ENCODE measurements at regions not wholly inside any gene's neighbourhood (a gene's known extent, or its start where the extent isn't known, plus 50 kb on each side); places are given as distances from the start of the nearest gene placed in this dataset.

- DNase-seq, result no peak
Measured at GRCh38 chr12:128055567-128055966, 211.4 kb upstream of the TMEM132C start.

GRCh38 chr12:128056136-128056801, 210.7 kb upstream of the TMEM132C start:
- no peak for DNase-seq

- DNase-seq, result no peak
Measured at GRCh38 chr12:128057586-128057985, 209.4 kb upstream of the TMEM132C start.

- DNase-seq, result no peak
Measured at GRCh38 chr12:128059621-128060370, 207.2 kb upstream of the TMEM132C start.

- DNase-seq, result no peak
Measured at GRCh38 chr12:128068211-128068610, 198.8 kb upstream of the TMEM132C start.

GRCh38 chr12:128069359-128069997, 197.5 kb upstream of the TMEM132C start:
- peak in 1 of 2 donors; percentile 49 for DNase-seq

- DNase-seq, result no peak
Measured at GRCh38 chr12:128073937-128074336, 193.0 kb upstream of the TMEM132C start.

- DNase-seq, result no peak
Measured at GRCh38 chr12:128075332-128075731, 191.6 kb upstream of the TMEM132C start.

- DNase-seq, result no peak
Measured at GRCh38 chr12:128076188-128076587, 190.8 kb upstream of the TMEM132C start.

- no peak for DNase-seq
Measured at GRCh38 chr12:128077211-128077916, 189.6 kb upstream of the TMEM132C start.

- DNase-seq, result no peak
Measured at GRCh38 chr12:128077917-128078298, 189.1 kb upstream of the TMEM132C start.

- no peak for DNase-seq
Measured at GRCh38 chr12:128078301-128078971, 188.5 kb upstream of the TMEM132C start.

- DNase-seq, result no peak
Measured at GRCh38 chr12:128079446-128079845, 187.5 kb upstream of the TMEM132C start.

GRCh38 chr12:128083132-128083729, 183.7 kb upstream of the TMEM132C start:
- no peak for DNase-seq

GRCh38 chr12:128088926-128089325, 178.0 kb upstream of the TMEM132C start:
- DNase-seq, result no peak

- DNase-seq, result no peak
Measured at GRCh38 chr12:128089961-128090360, 177.0 kb upstream of the TMEM132C start.

- no peak for DNase-seq
Measured at GRCh38 chr12:128091101-128091720, 175.8 kb upstream of the TMEM132C start.

- DNase-seq, result no peak
Measured at GRCh38 chr12:128091951-128092382, 175.0 kb upstream of the TMEM132C start.

GRCh38 chr12:128098730-128099129, 168.2 kb upstream of the TMEM132C start:
- no peak for DNase-seq

GRCh38 chr12:128103152-128103551, 163.8 kb upstream of the TMEM132C start:
- no peak for DNase-seq

- DNase-seq, result no peak
Measured at GRCh38 chr12:128109236-128109635, 157.7 kb upstream of the TMEM132C start.

GRCh38 chr12:128109636-128110035, 157.3 kb upstream of the TMEM132C start:
- no peak for DNase-seq

Measured in stimulated activated CD4-positive, alpha-beta T cell treated with anti-CD3 and anti-CD28 coated beads, Interleukin-2, amount 100 ng/mL, for 24 hours (primary cell).